Endothelial cell of umbilical vein (primary cell): ENCODE measurements at regions not wholly inside any gene's neighbourhood (a gene's known extent, or its start where the extent isn't known, plus 50 kb on each side); places are given as distances from the start of the nearest gene placed in this dataset.

Source experiments
- CTCF ChIP-seq, 2 donors: IDR thresholded peaks; 1 replicate in 1 of 2; 2 replicates in 1 of 2; pipeline ENCODE4 v1.5.1; 2011; ENCODE audit warnings: low read length in 2 of 2, mild to moderate bottlenecking in 2 of 2, moderate library complexity in 2 of 2, control low read depth in 1 of 2, inconsistent platforms in 1 of 2, low read depth in 1 of 2; ENCODE audit not compliant: insufficient read depth in 1 of 2; ENCODE audit errors: extremely low read depth in 1 of 2
- JUN ChIP-seq: IDR thresholded peaks from 2 replicates; pipeline ENCODE4 v1.6.1; 2011; ENCODE audit warnings: borderline replicate concordance, low read depth; ENCODE audit not compliant: insufficient read length, insufficient read depth
- POLR2A ChIP-seq: IDR thresholded peaks from 2 replicates; pipeline ENCODE4 v1.6.1; 2012; ENCODE audit warnings: low read depth, mild to moderate bottlenecking, control low read depth, low read length
- POLR2AphosphoS5 ChIP-seq: IDR thresholded peaks from 2 replicates; pipeline ENCODE4 v1.6.1; 2012; ENCODE audit warnings: low read depth, mild to moderate bottlenecking, control low read depth, low read length, moderate library complexity; ENCODE audit not compliant: insufficient read depth

- TF ChIP-seq CTCF (IDR thresholded peaks at IDR 0.05; ENCODE audit: extremely low read depth in 1 of 2, insufficient read depth in 1 of 2, low read depth in 1 of 2, low read length in 2 of 2) (no peak), POLR2A (no peak), POLR2AphosphoS5 (no peak), JUN (no peak)
Observed at GRCh38 chr4:189261475-189261874, 679.2 kb upstream of the FRG1 start.
